CD4-positive, alpha-beta T cell treated with Interleukin-1 beta for 1 hour (primary cell): ENCODE measurements at regions not wholly inside any gene's neighbourhood (a gene's known extent, or its start where the extent isn't known, plus 50 kb on each side); places are given as distances from the start of the nearest gene placed in this dataset.
"Not testable (repeated sequence)": the region's sequence is repeated elsewhere in the genome, so short reads cannot be mapped to it uniquely, and the experiment has no call there.

ENCODE experiments used
- DNase-seq, 2 donors: peaks; one replicate each; pipeline ENCODE4 v3.0.0-alpha.2; 2020 to 2022

GRCh38 chr20:23299673-23300050 lies 50.9 kb upstream of the NXT1 start:
- DNase-seq = no peak

- DNase-seq = no peak
These were observed 51.5 kb upstream of the NXT1 start for GRCh38 chr20:23298926-23299672.

GRCh38 chr20:23298155-23298554 lies 52.4 kb upstream of the NXT1 start:
- no peak for DNase-seq

GRCh38 chr20:23296841-23297701 lies 53.5 kb upstream of the NXT1 start:
- no peak for DNase-seq

- no peak for DNase-seq
These were observed 54.7 kb upstream of the NXT1 start for GRCh38 chr20:23295934-23296333.

- no peak for DNase-seq
These were observed 55.9 kb upstream of the NXT1 start for GRCh38 chr20:23294671-23295070.

- no peak for DNase-seq
These were observed 56.4 kb upstream of the NXT1 start for GRCh38 chr20:23294166-23294565.

- no peak for DNase-seq
These were observed 56.9 kb upstream of the NXT1 start for GRCh38 chr20:23293689-23294088.

- DNase-seq = not testable (repeated sequence)
These were observed 58.3 kb upstream of the NXT1 start for GRCh38 chr20:23292311-23292710.

GRCh38 chr20:23291575-23292240 lies 58.9 kb upstream of the NXT1 start:
- no peak for DNase-seq

- no peak for DNase-seq
These were observed 59.6 kb upstream of the NXT1 start for GRCh38 chr20:23290761-23291574.

GRCh38 chr20:23289724-23290395 lies 60.7 kb upstream of the NXT1 start:
- DNase-seq = no peak

- no peak for DNase-seq
These were observed 61.3 kb upstream of the NXT1 start for GRCh38 chr20:23289249-23289648.

GRCh38 chr20:23287354-23288190 lies 63.0 kb upstream of the NXT1 start:
- no peak for DNase-seq

- DNase-seq = no peak
These were observed 64.2 kb upstream of the NXT1 start for GRCh38 chr20:23286346-23286745.

- no peak for DNase-seq
These were observed 65.1 kb upstream of the NXT1 start for GRCh38 chr20:23285536-23285935.

- no peak for DNase-seq
These were observed 66.6 kb upstream of the NXT1 start for GRCh38 chr20:23284009-23284408.

GRCh38 chr20:23283096-23283850 lies 67.3 kb upstream of the NXT1 start:
- no peak for DNase-seq

GRCh38 chr20:23282546-23282945 lies 68.0 kb upstream of the NXT1 start:
- no peak for DNase-seq

- no peak for DNase-seq
These were observed 68.5 kb upstream of the NXT1 start for GRCh38 chr20:23282111-23282510.

- DNase-seq = no peak
These were observed 70.8 kb upstream of the NXT1 start for GRCh38 chr20:23279836-23280235.
